ENCODE measurements at regions not wholly inside any gene's neighbourhood (a gene's known extent, or its start where the extent isn't known, plus 50 kb on each side); places are given as distances from the start of the nearest gene placed in this dataset.
"Not testable (repeated sequence)": the region's sequence is repeated elsewhere in the genome, so short reads cannot be mapped to it uniquely, and the experiment has no call there.

DNA sequence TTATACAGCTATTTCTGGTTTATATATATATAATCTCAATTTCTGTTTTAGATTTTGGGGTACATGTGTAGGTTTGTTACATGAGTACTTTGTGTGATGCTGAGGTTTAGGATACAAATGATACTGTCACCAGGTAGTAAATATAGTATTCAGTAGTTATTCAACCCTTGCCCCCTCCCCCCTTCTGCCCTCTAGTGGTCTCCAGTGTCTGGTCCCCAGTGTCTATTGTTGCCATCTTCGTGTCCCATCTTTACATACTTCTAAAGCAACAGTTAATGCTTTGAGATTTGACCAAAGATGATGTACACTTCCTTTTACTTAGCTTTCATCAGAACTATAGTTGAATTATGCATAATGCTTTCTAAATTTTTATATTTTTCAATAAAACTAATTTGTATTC lies 1623.4 kb upstream of the PRR20A start:
- no peak for DNase-seq

DNA sequence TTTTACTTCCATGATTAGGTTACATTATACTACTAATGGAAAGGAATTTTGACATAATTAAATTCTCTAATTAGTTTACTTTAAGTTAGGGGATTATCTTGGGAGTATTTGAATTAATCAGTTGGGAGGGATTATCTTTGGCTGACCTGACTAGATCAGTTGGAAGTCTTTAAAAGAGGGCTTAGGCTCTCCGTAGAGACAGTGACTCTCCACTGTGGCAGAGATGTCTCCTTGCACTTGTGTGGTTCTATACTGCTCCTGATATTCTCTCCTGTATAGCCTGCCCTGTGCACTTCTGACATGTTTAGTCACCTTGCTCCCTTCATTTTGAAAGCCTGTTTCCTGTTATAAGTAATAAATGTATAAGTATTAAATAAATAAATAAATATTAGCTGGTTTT lies 1612.3 kb upstream of the PRR20A start:
- no peak for DNase-seq

- no peak for DNase-seq
Observed at GRCh38 chr13:55534306-55534705, 1606.4 kb upstream of the PRR20A start.

GRCh38 chr13:55538424-55538823 lies 1602.3 kb upstream of the PRR20A start:
- DNase-seq = no peak

GRCh38 chr13:55543053-55543452 lies 1597.7 kb upstream of the PRR20A start:
- no peak for DNase-seq

GRCh38 chr13:55550624-55551023 lies 1590.1 kb upstream of the PRR20A start:
- no peak for DNase-seq

DNA sequence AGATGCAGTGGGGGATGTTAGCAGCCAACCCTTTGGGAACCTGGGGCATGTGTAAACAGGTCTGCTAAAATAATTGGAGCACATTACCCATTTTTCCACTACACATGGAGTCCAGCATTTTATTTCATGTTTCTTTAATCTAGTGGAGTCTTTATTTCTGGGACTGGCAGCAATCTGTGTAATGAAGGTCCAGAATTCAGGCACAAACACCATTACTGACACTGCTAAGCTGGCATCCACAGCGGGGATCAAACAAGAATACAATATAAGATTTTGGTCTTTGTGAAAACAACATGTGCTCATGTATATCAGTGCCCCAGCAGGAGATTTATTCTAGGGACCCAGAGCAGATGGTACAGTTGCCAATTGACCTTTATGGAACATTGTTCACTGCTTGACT lies 1587.0 kb upstream of the PRR20A start:
- DNase-seq = no peak

GRCh38 chr13:55554741-55555140 lies 1586.0 kb upstream of the PRR20A start:
- no peak for DNase-seq

GRCh38 chr13:55560331-55560730 lies 1580.4 kb upstream of the PRR20A start:
- no peak for DNase-seq

- no peak for DNase-seq
Observed at GRCh38 chr13:55563267-55563666, 1577.5 kb upstream of the PRR20A start.

DNA sequence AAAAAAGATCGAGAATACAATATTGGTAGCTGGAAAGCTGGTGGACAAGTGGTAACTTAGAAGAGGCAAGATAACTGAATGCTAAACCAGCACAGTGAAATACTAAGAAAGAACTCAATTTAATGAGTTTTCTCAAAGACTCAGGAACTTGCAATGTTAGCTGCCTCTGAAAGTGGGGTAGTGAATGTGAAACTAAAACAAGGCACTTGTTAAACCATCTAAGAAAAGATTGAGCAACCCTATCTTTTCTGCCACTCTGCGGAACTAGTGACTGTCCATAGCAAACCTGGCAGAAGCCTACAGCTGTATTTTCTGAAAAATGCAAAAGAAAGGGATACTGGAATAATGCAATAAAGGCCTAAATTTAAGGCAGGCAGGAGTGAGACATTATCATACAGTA lies 1574.4 kb upstream of the PRR20A start:
- no peak for DNase-seq

- DNase-seq = no peak
Observed at GRCh38 chr13:55566779-55567178, 1573.9 kb upstream of the PRR20A start.

DNA sequence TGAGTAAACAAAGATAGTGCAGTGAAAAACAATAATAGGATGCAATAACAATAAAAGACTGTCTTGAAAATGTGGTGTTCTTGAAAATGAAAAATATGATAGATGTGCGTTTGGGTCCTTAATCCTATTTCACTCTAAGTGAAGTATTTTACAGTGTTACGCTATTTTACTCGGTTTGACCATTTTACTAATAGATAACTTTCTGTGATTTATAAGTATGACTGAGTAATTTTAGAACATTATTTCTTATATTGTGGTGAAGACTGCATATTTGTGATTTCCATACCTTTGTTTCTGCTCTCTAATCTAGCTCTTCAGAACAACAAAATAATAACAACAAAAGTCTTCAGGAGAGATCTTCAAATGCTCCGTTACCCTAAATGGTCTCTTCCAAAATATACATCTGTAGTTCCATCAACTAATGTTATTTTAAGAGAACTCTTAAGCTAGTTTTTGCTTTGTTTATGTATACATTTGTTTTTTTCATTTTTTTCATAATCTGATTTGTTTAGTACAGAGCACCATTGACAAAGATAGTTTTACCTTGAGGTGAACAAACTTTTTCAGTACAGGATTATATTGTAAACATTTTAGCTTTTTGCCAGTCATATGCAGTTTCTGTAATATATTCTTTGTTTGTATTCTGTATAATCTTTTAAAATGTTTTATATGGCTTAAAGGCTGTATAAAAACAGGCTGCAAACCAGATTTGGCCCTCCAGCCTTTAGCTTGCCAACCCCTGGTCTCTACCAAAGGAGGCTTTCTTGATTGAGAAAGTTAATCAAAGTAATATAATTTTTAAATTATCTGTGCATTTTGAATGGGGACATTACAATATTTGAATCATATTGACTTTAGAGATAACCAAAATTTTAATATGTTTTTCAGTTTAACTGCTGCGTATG lies 1572.7 kb upstream of the PRR20A start:
- no peak for DNase-seq

DNA sequence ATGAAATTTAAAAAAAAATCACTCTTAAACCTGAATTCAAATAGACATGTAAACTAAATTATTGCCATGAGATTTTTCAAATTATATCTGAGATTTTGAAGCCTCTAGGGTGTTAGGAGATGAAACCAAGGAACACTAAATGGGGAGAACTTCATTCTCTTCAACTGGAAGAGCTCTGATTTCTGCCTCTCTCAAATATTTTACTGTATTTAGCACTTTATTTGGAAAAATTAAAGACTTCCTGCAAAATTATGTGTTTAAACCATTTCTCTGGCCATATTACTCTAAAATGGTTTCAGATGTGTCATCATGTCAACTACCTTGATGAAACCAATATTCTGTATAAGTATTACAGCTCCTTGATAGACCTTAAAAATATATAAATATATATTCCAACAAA lies 1571.6 kb upstream of the PRR20A start:
- no peak for DNase-seq

GRCh38 chr13:55569514-55569913 lies 1571.2 kb upstream of the PRR20A start:
- DNase-seq = no peak

- no peak for DNase-seq
Observed at GRCh38 chr13:55570371-55570770, 1570.3 kb upstream of the PRR20A start.

DNA sequence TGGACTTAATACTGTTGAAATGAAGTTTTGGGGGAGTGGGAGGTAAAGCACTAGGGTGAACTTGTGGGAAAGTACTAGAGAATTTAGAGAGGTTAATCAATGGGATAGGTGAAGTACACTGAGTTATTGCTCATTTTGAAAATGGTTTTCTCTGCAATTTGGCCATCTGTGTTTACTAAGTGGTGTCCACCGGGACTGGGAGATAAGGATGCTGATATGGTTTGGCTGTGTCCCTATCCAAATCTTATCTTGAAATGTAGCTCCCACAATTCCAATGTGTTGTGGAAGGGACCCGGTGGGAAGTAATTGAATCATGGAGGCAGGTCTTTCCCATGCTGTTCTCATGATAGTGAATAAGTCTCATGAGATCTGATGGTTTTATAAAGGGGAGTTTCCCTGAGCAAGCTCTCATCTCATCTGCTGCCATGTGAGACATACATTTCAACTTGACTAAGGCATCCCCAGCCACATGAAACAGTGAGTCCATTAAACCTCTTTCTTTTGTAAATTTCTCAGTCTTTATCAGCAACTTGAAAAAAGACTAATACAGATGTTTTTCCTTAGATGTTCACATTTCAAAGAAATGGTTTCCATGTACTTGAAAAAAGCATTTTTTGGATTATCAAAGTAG lies 1569.4 kb upstream of the PRR20A start:
- DNase-seq = no peak

GRCh38 chr13:55572408-55572807 lies 1568.3 kb upstream of the PRR20A start:
- no peak for DNase-seq

- no peak for DNase-seq
Observed at GRCh38 chr13:55572862-55573261, 1567.9 kb upstream of the PRR20A start.

DNA sequence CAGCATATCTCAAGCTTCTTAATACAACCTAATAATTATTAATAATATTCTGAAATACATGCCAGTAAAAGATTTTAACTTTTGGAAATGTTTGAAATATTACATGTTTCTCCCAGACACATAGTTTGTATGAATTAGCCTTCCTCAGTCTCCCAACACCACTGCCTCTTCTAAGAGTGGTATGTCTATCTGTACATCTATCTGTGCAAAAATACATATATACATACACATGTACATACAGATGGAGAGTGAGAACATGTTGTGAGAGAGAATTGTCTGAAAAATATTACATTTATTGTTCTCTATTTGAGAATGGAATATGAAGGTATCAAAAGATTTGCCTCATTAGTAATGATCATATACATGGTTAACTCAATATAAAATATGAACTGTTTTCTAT lies 1567.2 kb upstream of the PRR20A start:
- no peak for DNase-seq

- no peak for DNase-seq
Observed at GRCh38 chr13:55576389-55576788, 1564.3 kb upstream of the PRR20A start.

GRCh38 chr13:55577082-55577846 lies 1563.5 kb upstream of the PRR20A start:
- no peak for DNase-seq

DNA sequence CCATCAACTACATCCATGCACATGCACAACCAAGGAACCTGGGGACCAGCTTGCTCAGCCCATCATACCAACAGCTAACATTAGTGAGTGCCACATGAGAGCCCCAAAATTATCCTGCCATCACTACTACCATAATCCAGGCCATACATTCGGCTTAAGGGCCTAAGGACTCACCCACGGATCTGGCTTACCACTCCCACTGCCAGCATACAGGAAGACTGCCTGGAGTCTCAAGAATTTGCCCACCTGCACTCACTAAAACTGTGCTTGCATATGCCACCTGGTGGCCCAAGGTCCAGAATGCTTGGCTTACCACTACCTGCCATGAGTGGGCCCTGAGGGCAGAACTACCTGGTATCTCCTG lies 1562.9 kb upstream of the PRR20A start:
- no peak for DNase-seq

DNA sequence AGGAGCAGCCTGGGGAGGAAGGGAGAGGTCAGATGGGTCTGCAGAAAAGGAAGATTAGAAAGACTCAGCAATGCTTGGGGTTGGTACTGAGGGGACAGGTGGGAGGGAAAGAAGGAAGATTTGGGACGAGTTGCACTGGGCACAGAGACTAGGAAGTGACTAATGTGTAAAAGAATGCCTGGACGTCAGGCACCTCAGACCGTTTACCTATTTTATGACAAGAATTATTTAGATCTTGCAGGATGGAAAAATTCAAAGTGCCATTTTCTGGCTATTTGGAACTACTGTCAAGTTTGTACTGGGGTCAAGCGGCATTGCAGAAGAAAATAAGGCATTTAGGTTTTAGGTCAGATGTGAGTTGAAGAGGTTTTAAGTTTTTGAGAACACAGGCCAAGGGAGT lies 1558.4 kb upstream of the PRR20A start:
- not testable (repeated sequence) for DNase-seq

All from T1000 (cell line).